ENCODE measurements at regions not wholly inside any gene's neighbourhood (a gene's known extent, or its start where the extent isn't known, plus 50 kb on each side); places are given as distances from the start of the nearest gene placed in this dataset.

DNA sequence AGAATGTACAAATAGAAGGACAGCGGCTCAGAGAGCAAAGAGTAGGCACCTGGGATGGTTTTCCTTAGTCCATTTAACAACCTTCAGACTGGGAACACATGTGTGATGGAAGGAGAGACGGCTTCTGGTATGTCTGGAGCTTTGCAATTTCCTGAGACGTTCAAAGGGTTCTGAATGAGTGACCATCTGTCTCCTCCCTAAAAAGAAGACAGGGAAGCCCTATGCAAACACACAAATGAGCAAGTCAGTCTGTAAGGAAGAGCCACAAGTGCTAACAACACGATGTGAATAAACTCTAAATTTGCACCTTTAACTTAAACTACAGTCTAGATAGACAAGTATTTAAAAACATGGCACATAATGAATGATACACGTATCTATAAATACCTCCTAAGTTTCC lies 391.0 kb downstream of the ICE1 start:
- H3K9ac ChIP-seq (replicated peaks in 1 of 4; ENCODE audit: extremely low read depth in 1 of 4, low read depth in 3 of 4, low read length in 3 of 4), result no peak overlapping the region
- no peak overlapping the region for H2AK5ac ChIP-seq (ENCODE audit: low read depth, low read length)
- no peak overlapping the region for H3K27ac ChIP-seq (ENCODE audit: low read depth, low read length)
- FAIRE-seq (no peak), DNase-seq (ENCODE audit: low read depth in 1 of 2, low spot score in 2 of 2) (no peak)
- no peaks in the 10 kb centered on the region for H3K9me3 ChIP-seq (ENCODE audit: insufficient read depth in 2 of 2, low read depth in 1 of 2, low read length in 1 of 2)
- no peak overlapping the region for H3K18ac ChIP-seq (ENCODE audit: extremely low read depth, low read length)
- H2BK12ac ChIP-seq (ENCODE audit: low read depth, low read length), result no peak overlapping the region
- H2AFZ ChIP-seq (ENCODE audit: low read length), result no peak overlapping the region; the same call in 1 of the 2 replicates
- no peak overlapping the region for H3K4ac ChIP-seq (replicated peaks; ENCODE audit: insufficient read length, low read depth, low read length)
- no peak overlapping the region for H3K4me2 ChIP-seq (ENCODE audit: insufficient read depth in 1 of 2, low read depth in 2 of 2, low read length in 2 of 2)
- H3K4me1 ChIP-seq (replicated peaks in 1 of 4; ENCODE audit: control insufficient read depth in 3 of 4, insufficient read depth in 4 of 4, low read length in 3 of 4), result no peaks in the 10 kb centered on the region
- no peaks in the 10 kb centered on the region for H3K79me2 ChIP-seq (ENCODE audit: control insufficient read depth in 1 of 2, insufficient read depth in 2 of 2, low read length in 2 of 2)
- ChIA-PET POLR2A (ENCODE audit: partially characterized antibody) (no interaction called here), CTCF (ENCODE audit: partially characterized antibody) (interaction anchor here (0.6 kb wide), 1 partner anchor 597 kb away, joined by 3 read pairs; no protein-coding TSS in a partner anchor)
- H4K5ac ChIP-seq (ENCODE audit: insufficient read length, low read depth, low read length), result no peak overlapping the region
- 62% methylated on average over 5 of the region's 5 CpGs; no CpG with 5 or more reads in 1 of the 2 experiments for WGBS, 2 experiments (ENCODE audit: extremely low coverage in 1 of 2, insufficient coverage in 1 of 2, insufficient read length in 1 of 2, insufficient replicate concordance in 2 of 2, low coverage in 1 of 2, low lambda C conversion rate in 2 of 2, missing lambda C conversion rate in 1 of 2)
- H3K23me2 ChIP-seq (ENCODE audit: low read depth, low read length), result no peaks in the 10 kb centered on the region
- H3K79me1 ChIP-seq (ENCODE audit: low read depth, low read length), result no peaks in the 10 kb centered on the region
- no peak overlapping the region for H2BK15ac ChIP-seq (ENCODE audit: low read length)
- no peak overlapping the region for H2BK120ac ChIP-seq (replicated peaks; ENCODE audit: low read depth, low read length)
- H2BK5ac ChIP-seq (ENCODE audit: low read depth, low read length), result no peak overlapping the region
- no peak overlapping the region for H4K8ac ChIP-seq (ENCODE audit: extremely low read depth, insufficient read depth, low read length)
- H4K91ac ChIP-seq (replicated peaks; ENCODE audit: insufficient read length, low read length), result no peak overlapping the region
- no peak overlapping the region for H3K4me3 ChIP-seq (ENCODE audit: extremely low read depth in 1 of 4, insufficient read depth in 2 of 4, low read depth in 3 of 4, low read length in 4 of 4)
- H3K23ac ChIP-seq (ENCODE audit: insufficient read length), result no peak overlapping the region
- no peak overlapping the region for H3K14ac ChIP-seq (ENCODE audit: insufficient read length)
- no peak overlapping the region for H3K56ac ChIP-seq (replicated peaks; ENCODE audit: insufficient read length, low read depth, low read length)
- H2BK20ac ChIP-seq (ENCODE audit: low read length), result no peak overlapping the region
- TF ChIP-seq NRF1 (IDR thresholded peaks at IDR 0.05; ENCODE audit: low read depth, low read length) (no peak), CHD2 (IDR thresholded peaks at IDR 0.05; ENCODE audit: low read length) (no peak), KDM4A (IDR thresholded peaks at IDR 0.05; ENCODE audit: low read depth, low read length, severe bottlenecking) (no peak), SP4 (IDR thresholded peaks at IDR 0.05; ENCODE audit: low read length) (no peak), GTF2F1 (IDR thresholded peaks at IDR 0.05; ENCODE audit: borderline replicate concordance, low read depth, low read length) (no peak), POLR2A (IDR thresholded peaks at IDR 0.05; ENCODE audit: control extremely low read depth in 1 of 2, low read depth in 2 of 2, low read length in 2 of 2) (no peak), EP300 (IDR thresholded peaks at IDR 0.05; ENCODE audit: borderline replicate concordance in 1 of 2, low read depth in 2 of 2, low read length in 2 of 2) (no peak)
- no peaks in the 10 kb centered on the region for H4K20me1 ChIP-seq (replicated peaks in 1 of 2; ENCODE audit: control insufficient read depth in 1 of 2, insufficient read depth in 2 of 2, low read length in 2 of 2)
- H3K27me3 ChIP-seq (replicated peaks in 1 of 4; ENCODE audit: control insufficient read depth in 3 of 4, extremely low read depth in 1 of 4, insufficient read depth in 3 of 4, low read length in 3 of 4), result no peaks in the 10 kb centered on the region
- H3K36me3 ChIP-seq (ENCODE audit: control insufficient read depth in 2 of 4, insufficient read depth in 4 of 4, low read length in 3 of 4), result no peaks in the 10 kb centered on the region

All from H1 (cell line).